ENCODE measurements at regions not wholly inside any gene's neighbourhood (a gene's known extent, or its start where the extent isn't known, plus 50 kb on each side); places are given as distances from the start of the nearest gene placed in this dataset.

- no peak for FAIRE-seq
Observed at GRCh38 chr1:83571536-83571935, 427.4 kb downstream of the TTLL7 start.

- no peak for FAIRE-seq
Observed at GRCh38 chr1:83561346-83561745, 437.6 kb downstream of the TTLL7 start.

GRCh38 chr1:83559129-83559840 lies 439.6 kb downstream of the TTLL7 start:
- no peak for FAIRE-seq

- no peak for FAIRE-seq
Observed at GRCh38 chr1:83555871-83556270, 443.1 kb downstream of the TTLL7 start.

- FAIRE-seq: no peak
Observed at GRCh38 chr1:83554174-83554573, 444.8 kb downstream of the TTLL7 start.

GRCh38 chr1:83552820-83553219 lies 446.1 kb downstream of the TTLL7 start:
- FAIRE-seq: no peak

- FAIRE-seq: no peak
Observed at GRCh38 chr1:83548311-83548710, 450.6 kb downstream of the TTLL7 start.

- FAIRE-seq: no peak
Observed at GRCh38 chr1:83547901-83548300, 451.0 kb downstream of the TTLL7 start.

GRCh38 chr1:83546874-83547273 lies 452.1 kb downstream of the TTLL7 start:
- no peak for FAIRE-seq

GRCh38 chr1:83545066-83545862 lies 453.7 kb downstream of the TTLL7 start:
- FAIRE-seq: no peak

GRCh38 chr1:83543222-83543973 lies 455.5 kb downstream of the TTLL7 start:
- no peak for FAIRE-seq

- no peak for FAIRE-seq
Observed at GRCh38 chr1:83531521-83532309, 467.2 kb downstream of the TTLL7 start.

- FAIRE-seq: no peak
Observed at GRCh38 chr1:83530506-83530905, 468.4 kb downstream of the TTLL7 start.

- no peak for FAIRE-seq
Observed at GRCh38 chr1:83527987-83528386, 470.9 kb downstream of the TTLL7 start.

GRCh38 chr1:83520797-83521196 lies 478.1 kb downstream of the TTLL7 start:
- no peak for FAIRE-seq

- FAIRE-seq: no peak
Observed at GRCh38 chr1:83516369-83516768, 482.6 kb downstream of the TTLL7 start.

- no peak for FAIRE-seq
Observed at GRCh38 chr1:83515578-83516154, 483.3 kb downstream of the TTLL7 start.

GRCh38 chr1:83512373-83513193 lies 486.3 kb downstream of the TTLL7 start:
- no peak for FAIRE-seq

GRCh38 chr1:83511146-83511726 lies 487.7 kb downstream of the TTLL7 start:
- no peak for FAIRE-seq

- FAIRE-seq: no peak
Observed at GRCh38 chr1:83509301-83509781, 489.6 kb downstream of the TTLL7 start.

Measured in colon (tissue), 2 donors.